ENCODE measurements at regions not wholly inside any gene's neighbourhood (a gene's known extent, or its start where the extent isn't known, plus 50 kb on each side); places are given as distances from the start of the nearest gene placed in this dataset.
A peak's percentile ranks its signal among the peaks of the same experiment; 100 is the strongest.

DNA sequence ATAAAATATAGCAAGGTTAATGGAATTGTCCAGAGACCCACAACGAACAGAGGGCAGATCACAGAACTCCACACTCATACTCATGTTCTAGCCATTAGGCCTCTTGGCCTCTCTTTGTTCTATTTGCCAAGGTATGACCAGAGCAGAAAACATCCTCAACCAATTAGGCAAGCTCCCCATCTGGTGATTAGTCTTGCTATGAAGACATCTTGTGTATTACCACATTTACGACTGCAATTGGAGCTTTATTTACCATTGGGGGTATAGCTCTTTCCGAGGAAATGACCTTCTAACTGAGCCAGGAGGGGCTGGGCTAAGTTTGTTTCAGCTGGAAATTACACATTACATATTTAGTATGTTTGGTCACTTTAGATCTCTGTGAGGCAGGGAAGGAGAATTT lies 593.9 kb downstream of the CD109 start:
- DNase-seq (ENCODE audit: low read depth) (peak; percentile 39), FAIRE-seq (no peak)
- H3K27me3 ChIP-seq (ENCODE audit: insufficient read depth, low read length): no peaks in the 10 kb centered on the region
- H3K36me3 ChIP-seq (ENCODE audit: insufficient read depth, low read length): no peaks in the 10 kb centered on the region
- no peak overlapping the region for H3K27ac ChIP-seq (ENCODE audit: low read depth, low read length)
- H3K4me3 Mint-ChIP-seq (ENCODE audit: unreplicated experiment): no peak overlapping the region
- H3K36me3 Mint-ChIP-seq (ENCODE audit: low read depth, unreplicated experiment): no peaks in the 10 kb centered on the region
- no peaks in the 10 kb centered on the region for H3K9me3 ChIP-seq (ENCODE audit: insufficient read depth, low read depth, low read length)
- H3K4me2 ChIP-seq (ENCODE audit: low read length): no peak overlapping the region
- no peaks in the 10 kb centered on the region for H4K20me1 ChIP-seq (ENCODE audit: insufficient read depth, low read length)
- H3K4me1 Mint-ChIP-seq (ENCODE audit: low read depth, unreplicated experiment): no peaks in the 10 kb centered on the region
- H2AFZ ChIP-seq (ENCODE audit: low read depth, low read length): no peak overlapping the region
- H3K4me1 ChIP-seq (ENCODE audit: insufficient read depth, low read length): no peaks in the 10 kb centered on the region
- TF ChIP-seq, protein P1, sequence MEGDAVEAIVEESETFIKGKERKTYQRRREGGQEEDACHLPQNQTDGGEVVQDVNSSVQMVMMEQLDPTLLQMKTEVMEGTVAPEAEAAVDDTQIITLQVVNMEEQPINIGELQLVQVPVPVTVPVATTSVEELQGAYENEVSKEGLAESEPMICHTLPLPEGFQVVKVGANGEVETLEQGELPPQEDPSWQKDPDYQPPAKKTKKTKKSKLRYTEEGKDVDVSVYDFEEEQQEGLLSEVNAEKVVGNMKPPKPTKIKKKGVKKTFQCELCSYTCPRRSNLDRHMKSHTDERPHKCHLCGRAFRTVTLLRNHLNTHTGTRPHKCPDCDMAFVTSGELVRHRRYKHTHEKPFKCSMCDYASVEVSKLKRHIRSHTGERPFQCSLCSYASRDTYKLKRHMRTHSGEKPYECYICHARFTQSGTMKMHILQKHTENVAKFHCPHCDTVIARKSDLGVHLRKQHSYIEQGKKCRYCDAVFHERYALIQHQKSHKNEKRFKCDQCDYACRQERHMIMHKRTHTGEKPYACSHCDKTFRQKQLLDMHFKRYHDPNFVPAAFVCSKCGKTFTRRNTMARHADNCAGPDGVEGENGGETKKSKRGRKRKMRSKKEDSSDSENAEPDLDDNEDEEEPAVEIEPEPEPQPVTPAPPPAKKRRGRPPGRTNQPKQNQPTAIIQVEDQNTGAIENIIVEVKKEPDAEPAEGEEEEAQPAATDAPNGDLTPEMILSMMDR (IDR thresholded peaks at IDR 0.05; ENCODE audit: insufficient read depth, low read depth, low read length): no peak
- TF ChIP-seq EZH2 (IDR thresholded peaks at IDR 0.05; ENCODE audit: insufficient read depth, low read length): no peak
- H3K4me3 ChIP-seq (ENCODE audit: insufficient read depth, low read depth, low read length): no peak overlapping the region
- no peaks in the 10 kb centered on the region for H3K79me2 ChIP-seq (ENCODE audit: insufficient read depth, low read length)
- no peaks in the 10 kb centered on the region for H3K27me3 Mint-ChIP-seq (ENCODE audit: low read depth, unreplicated experiment)
- peaks cover 5% of the 10 kb centered on the region for H3K9me3 Mint-ChIP-seq (ENCODE audit: unreplicated experiment)
- no peak overlapping the region for H3K27ac Mint-ChIP-seq (ENCODE audit: unreplicated experiment)
- no peak overlapping the region for H3K9ac ChIP-seq (ENCODE audit: low read length)

DNA sequence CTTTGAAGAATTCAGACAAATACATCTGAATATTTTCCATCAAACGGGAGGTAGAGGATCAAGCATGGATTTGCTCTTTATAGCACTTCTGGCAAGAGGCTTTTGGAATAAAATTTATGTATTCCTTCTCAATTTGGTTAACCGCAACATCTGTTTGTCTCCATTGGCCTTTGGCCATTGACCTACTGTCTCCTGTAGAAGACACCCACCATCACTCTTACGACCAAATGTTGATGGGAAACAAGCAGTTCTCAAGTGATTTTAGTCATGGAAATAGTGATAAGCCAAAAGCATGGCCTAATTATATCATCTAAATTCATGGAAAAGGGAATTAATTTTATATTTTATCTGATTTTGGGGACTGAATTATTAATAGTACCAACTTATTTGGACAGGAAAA lies 591.9 kb downstream of the CD109 start:
- H3K4me3 ChIP-seq (ENCODE audit: insufficient read depth, low read depth, low read length): no peak overlapping the region
- no peaks in the 10 kb centered on the region for H3K79me2 ChIP-seq (ENCODE audit: insufficient read depth, low read length)
- no peaks in the 10 kb centered on the region for H3K27me3 ChIP-seq (ENCODE audit: insufficient read depth, low read length)
- TF ChIP-seq, protein P1 (IDR thresholded peaks at IDR 0.05; ENCODE audit: insufficient read depth, low read depth, low read length): no peak
- TF ChIP-seq EZH2 (IDR thresholded peaks at IDR 0.05; ENCODE audit: insufficient read depth, low read length): no peak
- no peaks in the 10 kb centered on the region for H3K9me3 ChIP-seq (ENCODE audit: insufficient read depth, low read depth, low read length)
- no peak overlapping the region for H2AFZ ChIP-seq (ENCODE audit: low read depth, low read length)
- Mint-ChIP-seq H3K36me3 (ENCODE audit: low read depth, unreplicated experiment) (no peaks in the 10 kb centered on the region), H3K4me3 (ENCODE audit: unreplicated experiment) (no peak overlapping the region), H3K27me3 (ENCODE audit: low read depth, unreplicated experiment) (no peaks in the 10 kb centered on the region), H3K27ac (ENCODE audit: unreplicated experiment) (no peak overlapping the region), H3K9me3 (ENCODE audit: unreplicated experiment) (peaks cover 5% of the 10 kb centered on the region), H3K4me1 (ENCODE audit: low read depth, unreplicated experiment) (no peaks in the 10 kb centered on the region)
- no peak for DNase-seq (ENCODE audit: low read depth)
- no peak overlapping the region for H3K9ac ChIP-seq (ENCODE audit: low read length)
- no peaks in the 10 kb centered on the region for H3K4me1 ChIP-seq (ENCODE audit: insufficient read depth, low read length)
- no peak for FAIRE-seq
- H3K4me2 ChIP-seq (ENCODE audit: low read length): no peak overlapping the region
- no peaks in the 10 kb centered on the region for H4K20me1 ChIP-seq (ENCODE audit: insufficient read depth, low read length)
- no peaks in the 10 kb centered on the region for H3K36me3 ChIP-seq (ENCODE audit: insufficient read depth, low read length)
- no peak overlapping the region for H3K27ac ChIP-seq (ENCODE audit: low read depth, low read length)

DNA sequence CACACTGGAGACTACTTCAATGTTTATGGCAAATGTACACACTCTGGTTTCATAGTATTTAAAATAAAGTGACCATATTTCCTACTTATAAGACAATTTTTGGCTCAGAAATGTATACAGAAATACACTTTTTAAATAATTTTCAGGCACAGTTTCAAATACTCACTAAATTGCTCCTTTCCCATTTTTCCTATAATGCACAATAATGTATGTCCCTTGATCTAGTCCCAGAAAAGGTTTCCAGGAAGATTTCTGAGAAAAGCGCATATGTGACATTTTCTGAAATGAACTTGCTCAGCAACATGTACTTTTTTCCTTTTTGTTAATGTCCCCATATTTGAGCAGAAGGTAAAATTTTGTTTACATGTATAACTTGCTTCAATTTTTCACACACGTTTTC lies 591.4 kb downstream of the CD109 start:
- no peaks in the 10 kb centered on the region for H3K9me3 ChIP-seq (ENCODE audit: insufficient read depth, low read depth, low read length)
- no peaks in the 10 kb centered on the region for H3K36me3 Mint-ChIP-seq (ENCODE audit: low read depth, unreplicated experiment)
- H3K9ac ChIP-seq (ENCODE audit: low read length): no peak overlapping the region
- no peak overlapping the region for H3K4me3 ChIP-seq (ENCODE audit: insufficient read depth, low read depth, low read length)
- no peak overlapping the region for H3K27ac ChIP-seq (ENCODE audit: low read depth, low read length)
- no peak overlapping the region for H3K4me2 ChIP-seq (ENCODE audit: low read length)
- no peaks in the 10 kb centered on the region for H3K36me3 ChIP-seq (ENCODE audit: insufficient read depth, low read length)
- FAIRE-seq (no peak), DNase-seq (ENCODE audit: low read depth) (no peak)
- TF ChIP-seq EZH2 (IDR thresholded peaks at IDR 0.05; ENCODE audit: insufficient read depth, low read length): no peak
- TF ChIP-seq, protein P1 (IDR thresholded peaks at IDR 0.05; ENCODE audit: insufficient read depth, low read depth, low read length): no peak
- no peaks in the 10 kb centered on the region for H3K27me3 ChIP-seq (ENCODE audit: insufficient read depth, low read length)
- no peaks in the 10 kb centered on the region for H3K79me2 ChIP-seq (ENCODE audit: insufficient read depth, low read length)
- no peaks in the 10 kb centered on the region for H3K27me3 Mint-ChIP-seq (ENCODE audit: low read depth, unreplicated experiment)
- H4K20me1 ChIP-seq (ENCODE audit: insufficient read depth, low read length): no peaks in the 10 kb centered on the region
- no peak overlapping the region for H3K27ac Mint-ChIP-seq (ENCODE audit: unreplicated experiment)
- H3K4me3 Mint-ChIP-seq (ENCODE audit: unreplicated experiment): no peak overlapping the region
- H2AFZ ChIP-seq (ENCODE audit: low read depth, low read length): no peak overlapping the region
- no peaks in the 10 kb centered on the region for H3K4me1 Mint-ChIP-seq (ENCODE audit: low read depth, unreplicated experiment)
- peaks cover 5% of the 10 kb centered on the region for H3K9me3 Mint-ChIP-seq (ENCODE audit: unreplicated experiment)
- no peaks in the 10 kb centered on the region for H3K4me1 ChIP-seq (ENCODE audit: insufficient read depth, low read length)

All from astrocyte (in vitro differentiated cells and primary cell).